K562 (cell line): ENCODE measurements at regions not wholly inside any gene's neighbourhood (a gene's known extent, or its start where the extent isn't known, plus 50 kb on each side); places are given as distances from the start of the nearest gene placed in this dataset.

Experiments
- ATAC-seq: fragments of 200-7000 bp; cut with Tn5 transposase; 3 replicates; pipeline ENCODE4 v1.9.1; 2020; ENCODE audit warnings: moderate library complexity
- BruUV-seq: library from RNA; stranded (reverse); fragments of 400-500 nt; replicated peaks from 2 replicates; lab custom pipeline; 2021; lab: Mats Ljungman, UMichigan
- CTCF ChIA-PET: fragments of 300-600 bp; formaldehyde crosslinking; extraction: SDS; loops from one replicate; lab custom pipeline; 2021; ENCODE audit warnings: low intra/inter-chr PET ratio; lab: Yijun Ruan, JAX
- POLR2A ChIA-PET: fragments of 300-600, 350-650 bp; sonication (Branson Sonifier 250); formaldehyde crosslinking; extraction: SDS; loops from one replicate; lab custom pipeline; 2021; ENCODE audit warnings: antibody characterized with exemption, inconsistent platforms; lab: Yijun Ruan, JAX
- DNase-seq, 4 experiments: peaks; one replicate each; pipeline versions ENCODE4 v3.0.0 to v3.0.0-alpha.2; 2011 to 2018; ENCODE audit warnings: low spot score in 3 of 4, mixed read lengths in 3 of 4; ENCODE audit errors: extremely low read depth in 1 of 4
- FAIRE-seq: peaks from 2 replicates; lab custom pipeline; 2011; peaks lifted over from hg19 to GRCh38; lab: Jason Lieb, UNC
- H2AFZ ChIP-seq: 2 replicates; pipeline ENCODE4 v1.6.0; 2011; ENCODE audit warnings: low read depth, low read length, control low read depth, inconsistent platforms
- H3K27ac ChIP-seq: fragments of 200-600 bp; 3 replicates; pipeline ENCODE4 v1.8.0; 2011; ENCODE audit warnings: low read depth, mild to moderate bottlenecking, control low read depth, inconsistent platforms, low read length, moderate library complexity, mixed read lengths; ENCODE audit errors: extremely low read depth
- H3K27me3 ChIP-seq, 2 experiments: fragments of 300-600 bp in 1 of 2; 2 replicates in 1 of 2; 3 replicates in 1 of 2; pipeline versions ENCODE4 v1.6.0 to v1.8.0; 2011; ENCODE audit warnings: inconsistent platforms in 2 of 2, low read length in 2 of 2, mild to moderate bottlenecking in 1 of 2, mixed read lengths in 1 of 2, moderate library complexity in 1 of 2; ENCODE audit not compliant: control insufficient read depth in 2 of 2, insufficient read depth in 2 of 2
- H3K36me3 ChIP-seq: fragments of 300-600 bp; 3 replicates; pipeline ENCODE4 v1.8.0; 2011; ENCODE audit warnings: mild to moderate bottlenecking, low read length, inconsistent platforms; ENCODE audit not compliant: control insufficient read depth, insufficient read depth
- H3K4me1 ChIP-seq, 2 experiments: fragments of 200-600 bp in 1 of 2; replicated peaks in 1 of 2; 2 replicates in 1 of 2; 3 replicates in 1 of 2; pipeline versions ENCODE4 v1.5.1 to v1.8.0; 2011; ENCODE audit warnings: inconsistent platforms in 2 of 2, low read length in 2 of 2, mild to moderate bottlenecking in 1 of 2, mixed read lengths in 1 of 2, moderate library complexity in 1 of 2; ENCODE audit not compliant: control insufficient read depth in 2 of 2, insufficient read depth in 2 of 2
- H3K4me2 ChIP-seq: 2 replicates; pipeline ENCODE4 v1.6.1; 2011; ENCODE audit warnings: low read length, control low read depth, inconsistent platforms, mixed read lengths; ENCODE audit not compliant: insufficient read depth
- H3K4me3 ChIP-seq: fragments of 200-600 bp; sonication (generic), shearing (Covaris generic); 2 replicates; pipeline ENCODE4 v1.5.1; 2016; ENCODE audit warnings: control low read depth, inconsistent platforms
- H3K79me2 ChIP-seq: fragments of 200-600 bp; 3 replicates; pipeline ENCODE4 v1.8.0; 2011; ENCODE audit warnings: low read length, inconsistent platforms; ENCODE audit not compliant: control insufficient read depth, insufficient read depth
- H3K9ac ChIP-seq, 2 experiments: 2 replicates each; pipeline versions ENCODE4 v1.6.0 to v1.6.1; 2011; ENCODE audit warnings: low read depth in 2 of 2, low read length in 2 of 2, control low read depth in 1 of 2, inconsistent platforms in 1 of 2, mild to moderate bottlenecking in 1 of 2, mixed read lengths in 1 of 2; ENCODE audit not compliant: insufficient read depth in 1 of 2
- H3K9me1 ChIP-seq: one replicate; pipeline ENCODE4 v1.6.0; 2011; ENCODE audit warnings: inconsistent platforms, mild to moderate bottlenecking, low read length, moderate library complexity; ENCODE audit not compliant: control insufficient read depth, insufficient read depth
- H3K9me3 ChIP-seq: replicated peaks from 2 replicates; pipeline ENCODE4 v1.5.1; 2011; ENCODE audit warnings: low read depth, low read length, inconsistent platforms; ENCODE audit not compliant: control insufficient read depth, insufficient read depth
- H4K20me1 ChIP-seq: replicated peaks from 2 replicates; pipeline ENCODE4 v1.6.1; 2011; ENCODE audit warnings: low read length, inconsistent platforms, mixed read lengths; ENCODE audit not compliant: control insufficient read depth, insufficient read depth
- ZNF318 ChIP-seq, 2 experiments: fragments of 450-650 bp; IDR thresholded peaks; 2 replicates each; pipeline ENCODE4 v1.6.1; 2016; ENCODE audit warnings: mild to moderate bottlenecking in 2 of 2, borderline replicate concordance in 1 of 2, low read depth in 1 of 2, moderate library complexity in 1 of 2
- WGBS: fragments of 100-300 bp; shearing (Covaris generic); methylation state at CpG from one replicate; pipeline ENCODE4 v1.1.6; 2016; ENCODE audit warnings: low coverage, mixed read lengths; ENCODE audit not compliant: insufficient coverage; ENCODE audit errors: missing lambda C conversion rate; 5-methylcytosine and 5-hydroxymethylcytosine counted together
- in situ Hi-C: fragments of 300-500 bp; cut with MboI; formaldehyde crosslinking; loops from 4 replicates; pipeline ENCODE4 v1.15.0; 2018; ENCODE audit warnings: inconsistent platforms, mixed read lengths
- intact Hi-C: fragments of 100-400 bp; cut with micrococcal nuclease; formaldehyde crosslinking; loops from 2 replicates; pipeline ENCODE4 v1.14.2; 2022

GRCh38 chr4:59102311-59102710 is 1992.1 kb upstream of the IGFBP7 start:
- Histone ChIP-seq H3K36me3 (no peaks in the 10 kb centered on the region), H3K9me3 (no peaks in the 10 kb centered on the region), H3K9ac (no peak overlapping the region), H4K20me1 (no peaks in the 10 kb centered on the region), H3K79me2 (no peaks in the 10 kb centered on the region), H3K27ac (no peak overlapping the region), H3K27me3 (no peaks in the 10 kb centered on the region), H3K4me3 (no peak overlapping the region), H2AFZ (no peak overlapping the region), H3K4me1 (no peaks in the 10 kb centered on the region), H3K4me2 (no peak overlapping the region), H3K9me1 (no peaks in the 10 kb centered on the region)
- ChIA-PET POLR2A (no interaction called here), CTCF (no interaction called here)
- 0% methylated on average over 2 of the region's 2 CpGs for WGBS
- no TSS peak for BruUV-seq
- no peak for TF ChIP-seq ZNF318 (IDR thresholded peaks at IDR 0.05; ENCODE audit: borderline replicate concordance in 1 of 2, low read depth in 1 of 2)
- no peak for DNase-seq
- ATAC-seq = no peak
- FAIRE-seq = no peak
- in situ Hi-C loops (no loop called here), intact Hi-C loops (no loop called here)
